HL-60 (cell line): ENCODE measurements at regions not wholly inside any gene's neighbourhood (a gene's known extent, or its start where the extent isn't known, plus 50 kb on each side); places are given as distances from the start of the nearest gene placed in this dataset.

ENCODE experiments used
- CTCF ChIP-seq: IDR thresholded peaks from one replicate; pipeline ENCODE4 v1.5.1; 2011; ENCODE audit warnings: low read length, control low read depth, inconsistent platforms; ENCODE audit not compliant: insufficient read depth
- GABPA ChIP-seq: IDR thresholded peaks from 2 replicates; pipeline ENCODE4 v1.6.1; 2012; ENCODE audit warnings: low read depth
- POLR2AphosphoS5 ChIP-seq: IDR thresholded peaks from 2 replicates; pipeline ENCODE4 v1.6.1; 2012; ENCODE audit warnings: low read depth
- REST ChIP-seq: IDR thresholded peaks from 2 replicates; pipeline ENCODE4 v1.6.1; 2012; ENCODE audit warnings: low read depth; ENCODE audit not compliant: insufficient replicate concordance

GRCh38 chr2:38146275-38146906, 70.4 kb upstream of the CYP1B1 start:
- TF ChIP-seq GABPA = no peak
- TF ChIP-seq CTCF = no peak
- TF ChIP-seq REST = no peak
- TF ChIP-seq POLR2AphosphoS5 = no peak
